Lung (tissue), 11 donors: ENCODE measurements at regions not wholly inside any gene's neighbourhood (a gene's known extent, or its start where the extent isn't known, plus 50 kb on each side); places are given as distances from the start of the nearest gene placed in this dataset.

Experiments used
- ATAC-seq: fragments of 200-7000 bp; cut with Tn5 transposase; one replicate; pipeline ENCODE4 v1.9.1; 2020; ENCODE audit warnings: moderate number of reproducible peaks; ENCODE audit not compliant: insufficient read depth, low FRiP score
- DNase-seq, 3 donors: peaks; one replicate each; pipeline ENCODE4 v3.0.0-alpha.2; 2013 to 2017
- H3K27ac ChIP-seq, 2 donors: one replicate each; pipeline ENCODE4 v1.5.1; 2013; ENCODE audit warnings: mild to moderate bottlenecking in 2 of 2, moderate library complexity in 2 of 2, control low read depth in 1 of 2, inconsistent platforms in 1 of 2, low read depth in 1 of 2, low read length in 1 of 2
- H3K27me3 ChIP-seq, 3 donors: one replicate each; pipeline ENCODE4 v1.5.1; 2013; ENCODE audit warnings: low read length in 2 of 3; ENCODE audit not compliant: control insufficient read depth in 3 of 3, insufficient read depth in 3 of 3
- H3K36me3 ChIP-seq, 4 donors: one replicate each; pipeline ENCODE4 v1.5.1; 2013; ENCODE audit warnings: low read length in 4 of 4, mild to moderate bottlenecking in 1 of 4, moderate library complexity in 1 of 4; ENCODE audit not compliant: control insufficient read depth in 4 of 4, insufficient read depth in 4 of 4
- H3K4me1 ChIP-seq, 5 donors: one replicate each; pipeline ENCODE4 v1.5.1; 2013; ENCODE audit warnings: low read length in 5 of 5, mild to moderate bottlenecking in 2 of 5, moderate library complexity in 1 of 5; ENCODE audit not compliant: control insufficient read depth in 5 of 5, insufficient read depth in 5 of 5
- H3K4me3 ChIP-seq: one replicate; pipeline ENCODE4 v1.5.1; 2013; ENCODE audit warnings: mild to moderate bottlenecking, control low read depth, moderate library complexity
- H3K9ac ChIP-seq, 2 donors: one replicate each; pipeline ENCODE4 v1.5.1; 2013; ENCODE audit warnings: low read length in 2 of 2, control low read depth in 1 of 2; ENCODE audit not compliant: insufficient read depth in 1 of 2
- H3K9me3 ChIP-seq, 4 donors: one replicate each; pipeline ENCODE4 v1.5.1; 2013; ENCODE audit warnings: low read length in 3 of 4, mild to moderate bottlenecking in 1 of 4, moderate library complexity in 1 of 4; ENCODE audit not compliant: control insufficient read depth in 4 of 4, insufficient read depth in 3 of 4
- CTCF ChIP-seq: IDR thresholded peaks from 2 replicates; pipeline ENCODE4 v1.5.1; 2012; ENCODE audit warnings: mild to moderate bottlenecking; ENCODE audit errors: control extremely low read depth, extremely low read depth
- WGBS, 2 donors: extraction: QIAGEN DNeasy Blood & Tissue Kit; methylation state at CpG; one replicate each; pipeline ENCODE4 v1.1.7; 2013; 5-methylcytosine and 5-hydroxymethylcytosine counted together
- donor health status: control.
- donor health status: control.
- donor health status: Bipolar disorder and iron deficiency.
- donor health status: healthy.
- donor health status: DM: yes; HTN: yes; CAD: no.

- Histone ChIP-seq H3K4me1 (peaks cover 0 to 5% (median 0%) of the 10 kb centered on the region in 5 donors), H3K36me3 (no peaks in the 10 kb centered on the region), H3K4me3 (no peak overlapping the region), H3K9me3 (peaks cover 0 to 9% (median 0%) of the 10 kb centered on the region in 4 donors), H3K27me3 (peaks cover 0 to 5% (median 3%) of the 10 kb centered on the region in 3 donors), H3K9ac (no peak overlapping the region), H3K27ac (no peak overlapping the region)
- ATAC-seq (no peak), DNase-seq (no peak)
- 66 to 71% methylated on average over 2 of the region's 2 CpGs for WGBS, 2 donors
- no peak for TF ChIP-seq CTCF
Measured at GRCh38 chr11:45461514-45461913, 175.4 kb upstream of the SYT13 start.

GRCh38 chr11:45459491-45459890, 173.3 kb upstream of the SYT13 start:
- H3K27me3 ChIP-seq = peaks cover 0 to 5% (median 3%) of the 10 kb centered on the region in 3 donors
- no peak for ATAC-seq
- H3K4me3 ChIP-seq = no peak overlapping the region

GRCh38 chr11:45458269-45458668, 172.1 kb upstream of the SYT13 start:
- no peak for DNase-seq
- Histone ChIP-seq H3K4me1 (peaks cover 0 to 5% (median 0%) of the 10 kb centered on the region in 5 donors), H3K9me3 (peaks cover 0 to 8% (median 2%) of the 10 kb centered on the region in 4 donors), H3K4me3 (no peak overlapping the region), H3K36me3 (no peaks in the 10 kb centered on the region), H3K27ac (no peak overlapping the region), H3K9ac (no peak overlapping the region), H3K27me3 (peaks cover 0 to 5% (median 3%) of the 10 kb centered on the region in 3 donors)
- ATAC-seq = no peak
- no peak for TF ChIP-seq CTCF
- 84% methylated on average over 4 of the region's 4 CpGs for WGBS, 2 donors

More at GRCh38 chr11:45459491-45459890, 173.3 kb upstream of the SYT13 start:
- peaks cover 0 to 14% (median 2%) of the 10 kb centered on the region in 4 donors for H3K9me3 ChIP-seq
- no peak overlapping the region for H3K9ac ChIP-seq
- no peak for TF ChIP-seq CTCF
- peaks cover 0 to 5% (median 0%) of the 10 kb centered on the region in 5 donors for H3K4me1 ChIP-seq
- peak; percentile 38 to 40 (median 40) for DNase-seq
- H3K27ac ChIP-seq = no peak overlapping the region
- H3K36me3 ChIP-seq = no peaks in the 10 kb centered on the region
- 48 to 58% methylated on average over 5 of the region's 5 CpGs for WGBS, 2 donors

- no peak overlapping the region for H3K9ac ChIP-seq
- no peaks in the 10 kb centered on the region for H3K36me3 ChIP-seq
- no peak overlapping the region for H3K27ac ChIP-seq
- 41 to 66% methylated on average over 6 of the region's 6 CpGs for WGBS, 2 donors
- TF ChIP-seq CTCF = no peak
- H3K9me3 ChIP-seq = peaks cover 0 to 8% (median 2%) of the 10 kb centered on the region in 4 donors
- peaks cover 0 to 5% (median 3%) of the 10 kb centered on the region in 3 donors for H3K27me3 ChIP-seq
- peaks cover 0 to 5% (median 0%) of the 10 kb centered on the region in 5 donors for H3K4me1 ChIP-seq
- peak in 2 of 3 donors; percentile 27 to 66 for DNase-seq
- no peak overlapping the region for H3K4me3 ChIP-seq
- peak; percentile 19 for ATAC-seq
Measured at GRCh38 chr11:45457649-45458048, 171.5 kb upstream of the SYT13 start.
